HEK293 (cell line): ENCODE measurements at regions not wholly inside any gene's neighbourhood (a gene's known extent, or its start where the extent isn't known, plus 50 kb on each side); places are given as distances from the start of the nearest gene placed in this dataset.

Experiments used
- CTCF ChIA-PET: fragments of 350-600 bp; formaldehyde crosslinking; extraction: SDS; loops from one replicate; lab custom pipeline; 2021; ENCODE audit warnings: antibody characterized with exemption; lab: Yijun Ruan, JAX
- POLR2A ChIA-PET: fragments of 300-600 bp; formaldehyde crosslinking; extraction: SDS; loops from one replicate; lab custom pipeline; 2020; ENCODE audit warnings: antibody characterized with exemption, inconsistent platforms; lab: Yijun Ruan, JAX
- H3K27ac ChIP-seq: fragments of 200-500 bp; sonication (Bioruptor generic); 2 replicates; pipeline ENCODE4 v1.5.1; 2014; ENCODE audit warnings: low read depth, low read length, control low read depth, inconsistent platforms; ENCODE audit errors: extremely low read depth
- H3K36me3 ChIP-seq, 2 experiments: fragments of 200-500 bp in 1 of 2; sonication (Bioruptor generic) in 1 of 2; 1 replicate in 1 of 2; 2 replicates in 1 of 2; pipeline ENCODE4 v1.5.1; 2014 to 2017; ENCODE audit warnings: inconsistent platforms in 2 of 2, low read length in 2 of 2; ENCODE audit not compliant: control insufficient read depth in 2 of 2, insufficient read depth in 1 of 2
- H3K4me1 ChIP-seq: fragments of 200-500 bp; sonication (Bioruptor generic); 2 replicates; pipeline ENCODE4 v1.5.1; 2014; ENCODE audit warnings: mild to moderate bottlenecking, low read length, inconsistent platforms; ENCODE audit not compliant: control insufficient read depth, insufficient read depth
- H3K4me3 ChIP-seq: 2 replicates; pipeline ENCODE4 v1.5.1; 2011; ENCODE audit warnings: low read depth, mild to moderate bottlenecking, control low read depth, low read length, moderate library complexity
- H3K9me3 ChIP-seq: fragments of 200-500 bp; sonication (Bioruptor generic); 2 replicates; pipeline ENCODE4 v1.5.1; 2014; ENCODE audit warnings: low read depth, low read length, inconsistent platforms; ENCODE audit not compliant: control insufficient read depth, insufficient read depth
- BCL6B ChIP-seq: fragments of 450-650 bp; formaldehyde crosslinking; IDR thresholded peaks from 2 replicates; pipeline ENCODE4 v1.5.1; 2017; ENCODE audit warnings: missing biosample characterization, missing genetic modification characterization
- IKZF3 ChIP-seq: fragments of 450-650 bp; IDR thresholded peaks from 2 replicates; pipeline ENCODE4 v1.5.0; 2018; ENCODE audit warnings: missing biosample characterization, mild to moderate bottlenecking, missing genetic modification characterization, moderate library complexity
- KLF1 ChIP-seq: fragments of 450-650 bp; formaldehyde crosslinking; IDR thresholded peaks from 2 replicates; pipeline ENCODE4 v1.5.1; 2016; ENCODE audit warnings: missing biosample characterization, missing genetic modification characterization
- TCF7L2 ChIP-seq: IDR thresholded peaks from 2 replicates; pipeline ENCODE4 v1.6.1; 2011; ENCODE audit warnings: low read depth, mild to moderate bottlenecking, inconsistent platforms, low read length, moderate library complexity, borderline replicate concordance
- ZBTB11 ChIP-seq: fragments of 450-650 bp; formaldehyde crosslinking; conservative IDR thresholded peaks from 2 replicates; pipeline ENCODE4 v1.5.1; 2016; ENCODE audit warnings: low read depth, missing biosample characterization, missing genetic modification characterization
- ZBTB44 ChIP-seq: fragments of 450-650 bp; IDR thresholded peaks from 2 replicates; pipeline ENCODE4 v1.5.1; 2018; ENCODE audit warnings: missing biosample characterization, mild to moderate bottlenecking, missing genetic modification characterization
- ZNF157 ChIP-seq: fragments of 450-650 bp; formaldehyde crosslinking; IDR thresholded peaks from 2 replicates; pipeline ENCODE4 v1.5.1; 2016; ENCODE audit warnings: missing biosample characterization, missing genetic modification characterization
- ZNF18 ChIP-seq: fragments of 450-650 bp; formaldehyde crosslinking; IDR thresholded peaks from 2 replicates; pipeline ENCODE4 v1.5.1; 2016; ENCODE audit warnings: missing biosample characterization, missing genetic modification characterization
- ZNF248 ChIP-seq: fragments of 450-650 bp; formaldehyde crosslinking; IDR thresholded peaks from 2 replicates; pipeline ENCODE4 v1.5.1; 2017; ENCODE audit warnings: missing biosample characterization, missing genetic modification characterization
- ZNF266 ChIP-seq: fragments of 450-650 bp; formaldehyde crosslinking; IDR thresholded peaks from 2 replicates; pipeline ENCODE4 v1.5.1; 2016; ENCODE audit warnings: missing biosample characterization, missing genetic modification characterization, low read depth
- ZNF341 ChIP-seq: fragments of 450-650 bp; formaldehyde crosslinking; IDR thresholded peaks from 2 replicates; pipeline ENCODE4; 2016; ENCODE audit warnings: low read depth, missing biosample characterization, missing genetic modification characterization
- ZNF362 ChIP-seq: fragments of 450-650 bp; formaldehyde crosslinking; IDR thresholded peaks from 2 replicates; pipeline ENCODE4 v1.5.1; 2016; ENCODE audit warnings: missing biosample characterization, missing genetic modification characterization
- ZNF37A ChIP-seq: fragments of 450-650 bp; IDR thresholded peaks from 2 replicates; pipeline ENCODE4 v1.5.1; 2018; ENCODE audit warnings: missing biosample characterization, missing genetic modification characterization
- ZNF501 ChIP-seq: fragments of 450-650 bp; formaldehyde crosslinking; IDR thresholded peaks from 2 replicates; pipeline ENCODE4 v1.5.1; 2016; ENCODE audit warnings: missing biosample characterization, missing genetic modification characterization
- ZNF513 ChIP-seq: fragments of 450-650 bp; IDR thresholded peaks from 2 replicates; pipeline ENCODE4 v1.5.1; 2018; ENCODE audit warnings: missing biosample characterization, missing genetic modification characterization
- ZNF530 ChIP-seq: fragments of 450-650 bp; formaldehyde crosslinking; IDR thresholded peaks from 2 replicates; pipeline ENCODE4 v1.5.1; 2016; ENCODE audit warnings: low read depth, missing biosample characterization, missing genetic modification characterization
- ZNF561 ChIP-seq: fragments of 450-650 bp; IDR thresholded peaks from 2 replicates; pipeline ENCODE4 v1.5.1; 2018; ENCODE audit warnings: missing biosample characterization, missing genetic modification characterization, borderline replicate concordance
- ZNF677 ChIP-seq: fragments of 450-650 bp; IDR thresholded peaks from 2 replicates; pipeline ENCODE4 v1.5.0; 2018; ENCODE audit warnings: missing biosample characterization, mild to moderate bottlenecking, missing genetic modification characterization, moderate library complexity
- ZNF704 ChIP-seq: fragments of 450-650 bp; formaldehyde crosslinking; IDR thresholded peaks from 2 replicates; pipeline ENCODE4 v1.5.1; 2016; ENCODE audit warnings: missing biosample characterization, missing genetic modification characterization
- ZSCAN23 ChIP-seq: fragments of 450-650 bp; formaldehyde crosslinking; IDR thresholded peaks from 2 replicates; pipeline ENCODE4 v1.5.1; 2016; ENCODE audit warnings: missing biosample characterization, missing genetic modification characterization
- ZSCAN30 ChIP-seq: fragments of 450-650 bp; IDR thresholded peaks from 2 replicates; pipeline ENCODE4 v1.5.1; 2018; ENCODE audit warnings: missing biosample characterization, mild to moderate bottlenecking, missing genetic modification characterization, moderate library complexity

GRCh38 chr17:73713136-73713535 lies 68.9 kb upstream of the SDK2 start:
- no peaks in the 10 kb centered on the region for H3K9me3 ChIP-seq
- H3K4me1 ChIP-seq: no peaks in the 10 kb centered on the region
- TF ChIP-seq IKZF3 (tag by site-specific recombination) (no peak), TCF7L2 (no peak), ZNF341 (tag by site-specific recombination) (no peak), BCL6B (tag by site-specific recombination) (no peak), ZNF266 (no peak), ZNF561 (no peak), ZSCAN23 (no peak), ZNF157 (tag by site-specific recombination) (no peak), KLF1 (no peak), ZNF513 (tag by site-specific recombination) (no peak), ZNF501 (tag by site-specific recombination) (no peak), ZNF677 (tag by site-specific recombination) (no peak), ZNF530 (tag by site-specific recombination) (no peak), ZNF704 (no peak), ZNF18 (tag by site-specific recombination) (no peak), ZNF248 (no peak), ZNF37A (tag by site-specific recombination) (no peak), ZBTB11 (tag by site-specific recombination) (no peak)
- ChIA-PET CTCF (interaction anchor here (0.7 to 2.1 kb wide), 2 partner anchors 64 to 797 kb away, joined by 3 to 7 read pairs; no protein-coding TSS in a partner anchor), POLR2A (no interaction called here)
- no peak overlapping the region for H3K27ac ChIP-seq
- no peaks in the 10 kb centered on the region for H3K36me3 ChIP-seq
- H3K4me3 ChIP-seq: no peak overlapping the region

- POLR2A ChIA-PET: no interaction called here
- no peak for TF ChIP-seq ZNF362 (tag by site-specific recombination)
- TF ChIP-seq ZBTB44 (tag by site-specific recombination): no peak
- no peak for TF ChIP-seq ZBTB11 (tag by site-specific recombination)
- no peak for TF ChIP-seq ZSCAN30 (tag by site-specific recombination)
These were observed 71.5 kb upstream of the SDK2 start for GRCh38 chr17:73715769-73716168.

More at GRCh38 chr17:73715769-73716168, 71.5 kb upstream of the SDK2 start:
- Histone ChIP-seq H3K9me3 (no peaks in the 10 kb centered on the region), H3K4me1 (no peaks in the 10 kb centered on the region), H3K4me3 (no peak overlapping the region), H3K27ac (no peak overlapping the region), H3K36me3 (no peaks in the 10 kb centered on the region)
- CTCF ChIA-PET: interaction anchor here (0.6 kb wide), 1 partner anchor 343 kb away, joined by 3 read pairs; no protein-coding TSS in a partner anchor
